Mesodermal cell (in vitro differentiated cells): ENCODE measurements at regions not wholly inside any gene's neighbourhood (a gene's known extent, or its start where the extent isn't known, plus 50 kb on each side); places are given as distances from the start of the nearest gene placed in this dataset.

Experiments used
- H3K27ac ChIP-seq: 2 replicates; pipeline ENCODE4 v1.7.0; 2013; ENCODE audit warnings: mild to moderate bottlenecking, low read depth, low read length, moderate library complexity; ENCODE audit not compliant: severe bottlenecking
- H3K36me3 ChIP-seq: 2 replicates; pipeline ENCODE4 v1.7.1; 2013; ENCODE audit warnings: mild to moderate bottlenecking, low read length, moderate library complexity; ENCODE audit not compliant: control insufficient read depth, insufficient read depth
- H3K4me1 ChIP-seq: one replicate; pipeline ENCODE4 v1.7.1; 2013; ENCODE audit warnings: mild to moderate bottlenecking, low read length; ENCODE audit not compliant: insufficient read depth, control insufficient read depth, poor library complexity, severe bottlenecking
- H3K4me3 ChIP-seq: 2 replicates; pipeline ENCODE4 v1.7.0; 2013; ENCODE audit warnings: low read length, control low read depth, mild to moderate bottlenecking; ENCODE audit not compliant: insufficient read depth, poor library complexity, severe bottlenecking; ENCODE audit errors: extremely low read depth
- H3K9me3 ChIP-seq: 2 replicates; pipeline ENCODE4 v1.7.1; 2013; ENCODE audit warnings: mild to moderate bottlenecking, low read length, moderate library complexity; ENCODE audit not compliant: control insufficient read depth
- WGBS, 2 experiments: methylation state at CpG; one replicate each; pipeline ENCODE4 v1.1.5; 2013; ENCODE audit warnings: missing lambda C conversion rate in 2 of 2; ENCODE audit not compliant: insufficient coverage in 2 of 2; 5-methylcytosine and 5-hydroxymethylcytosine counted together

- WGBS, 2 experiments: 84 to 100% methylated on average over 1 to 3 of the region's 3 CpGs
- H3K27ac ChIP-seq: no peak overlapping the region
- no peaks in the 10 kb centered on the region for H3K4me1 ChIP-seq
- H3K4me3 ChIP-seq: no peak overlapping the region
- no peaks in the 10 kb centered on the region for H3K9me3 ChIP-seq
- no peaks in the 10 kb centered on the region for H3K36me3 ChIP-seq
Observed at GRCh38 chr12:67589078-67589477, 59.5 kb upstream of the DYRK2 start.

- Histone ChIP-seq H3K4me1 (no peaks in the 10 kb centered on the region), H3K9me3 (no peaks in the 10 kb centered on the region), H3K36me3 (no peaks in the 10 kb centered on the region), H3K27ac (no peak overlapping the region), H3K4me3 (no peak overlapping the region)
- 80% methylated on average over 1 of the region's 4 CpGs; no CpG with 5 or more reads in 1 of the 2 experiments for WGBS, 2 experiments
Observed at GRCh38 chr12:67590149-67590790, 58.3 kb upstream of the DYRK2 start.

- Histone ChIP-seq H3K36me3 (no peaks in the 10 kb centered on the region), H3K9me3 (peaks cover under 1% of the 10 kb centered on the region), H3K4me3 (no peak overlapping the region), H3K27ac (no peak overlapping the region), H3K4me1 (no peaks in the 10 kb centered on the region)
- WGBS, 2 experiments: 100% methylated on average over 1 of the region's 2 CpGs; no CpG with 5 or more reads in 1 of the 2 experiments
Observed at GRCh38 chr12:67592228-67593011, 56.1 kb upstream of the DYRK2 start.

DNA sequence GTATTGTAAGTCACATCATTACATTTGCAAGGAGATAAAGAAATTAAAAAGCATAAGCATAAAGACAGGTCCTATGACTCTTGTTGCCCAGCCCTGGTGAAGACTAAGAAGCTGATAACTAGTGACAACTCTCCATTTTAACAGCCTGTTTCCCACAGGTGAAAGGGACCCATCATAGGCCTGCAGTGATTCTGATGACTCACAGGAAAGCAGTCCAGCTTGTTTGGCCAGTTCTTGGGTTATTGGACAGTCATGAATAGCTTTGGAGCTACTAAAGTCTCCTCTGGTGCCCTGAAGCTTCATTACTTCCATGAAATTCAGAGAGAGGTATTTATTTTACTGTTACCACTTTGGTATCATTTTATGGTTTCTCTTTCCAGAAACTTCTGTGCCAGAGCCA, 55.5 kb upstream of the DYRK2 start:
- no peaks in the 10 kb centered on the region for H3K36me3 ChIP-seq
- H3K4me1 ChIP-seq: no peaks in the 10 kb centered on the region
- H3K27ac ChIP-seq: no peak overlapping the region
- H3K9me3 ChIP-seq: peaks cover 3% of the 10 kb centered on the region
- H3K4me3 ChIP-seq: no peak overlapping the region

DNA sequence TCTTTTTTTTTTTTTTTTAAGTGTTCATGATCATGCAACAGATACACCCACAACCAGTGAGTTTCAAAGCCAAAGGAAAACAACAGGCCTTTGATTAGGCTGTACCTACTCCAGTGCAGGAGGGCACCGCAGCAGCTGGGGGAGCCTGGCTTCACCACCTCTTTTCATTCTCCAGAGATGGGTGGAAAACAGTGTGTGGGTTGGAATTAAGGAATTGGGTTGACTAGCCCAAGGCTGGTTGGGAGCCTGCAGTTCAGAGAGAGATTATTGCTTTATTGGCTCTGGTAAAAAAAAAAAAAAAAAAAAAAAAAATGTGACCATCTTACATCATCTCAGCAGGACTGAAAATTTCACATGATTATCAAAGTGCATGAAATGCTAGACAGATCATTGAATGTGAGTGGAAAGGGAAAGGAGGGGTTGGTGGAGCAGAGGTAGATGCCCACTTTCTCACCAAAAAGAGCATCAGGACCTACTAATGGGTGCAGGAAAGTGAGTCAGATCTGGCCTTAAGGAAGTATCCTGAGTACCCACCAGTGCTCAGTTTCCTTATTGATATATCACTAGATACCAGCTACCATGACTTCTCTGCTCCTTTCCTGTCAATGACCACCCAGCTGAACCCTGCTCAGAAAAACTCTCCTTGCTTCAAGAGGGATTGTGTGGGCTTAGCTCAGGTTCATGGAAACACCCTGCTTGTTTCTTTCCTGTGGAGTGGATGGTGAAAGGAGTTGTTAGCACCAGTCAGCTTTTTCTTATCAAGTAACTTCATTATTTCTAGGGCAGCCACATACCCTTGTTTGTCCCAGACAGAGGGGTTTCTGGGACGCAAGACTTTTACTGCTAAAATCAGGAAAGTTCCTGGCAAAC, 54.8 kb upstream of the DYRK2 start:
- peaks cover 3% of the 10 kb centered on the region for H3K9me3 ChIP-seq
- H3K4me3 ChIP-seq: no peak overlapping the region
- no peaks in the 10 kb centered on the region for H3K4me1 ChIP-seq
- 90 to 100% methylated on average over 2 of the region's 2 CpGs for WGBS, 2 experiments
- no peak overlapping the region for H3K27ac ChIP-seq
- no peaks in the 10 kb centered on the region for H3K36me3 ChIP-seq

GRCh38 chr12:67594888-67595287, 53.7 kb upstream of the DYRK2 start:
- Histone ChIP-seq H3K9me3 (peaks cover 3% of the 10 kb centered on the region), H3K27ac (no peak overlapping the region), H3K4me3 (no peak overlapping the region), H3K36me3 (no peaks in the 10 kb centered on the region), H3K4me1 (no peaks in the 10 kb centered on the region)
- 80% methylated on average over 1 of the region's 2 CpGs; no CpG with 5 or more reads in 1 of the 2 experiments for WGBS, 2 experiments

- 79 to 88% methylated on average over 3 of the region's 3 CpGs for WGBS, 2 experiments
- Histone ChIP-seq H3K4me3 (no peak overlapping the region), H3K9me3 (peaks cover 3% of the 10 kb centered on the region), H3K36me3 (no peaks in the 10 kb centered on the region), H3K4me1 (no peaks in the 10 kb centered on the region), H3K27ac (no peak overlapping the region)
Observed at GRCh38 chr12:67595365-67595764, 53.2 kb upstream of the DYRK2 start.

DNA sequence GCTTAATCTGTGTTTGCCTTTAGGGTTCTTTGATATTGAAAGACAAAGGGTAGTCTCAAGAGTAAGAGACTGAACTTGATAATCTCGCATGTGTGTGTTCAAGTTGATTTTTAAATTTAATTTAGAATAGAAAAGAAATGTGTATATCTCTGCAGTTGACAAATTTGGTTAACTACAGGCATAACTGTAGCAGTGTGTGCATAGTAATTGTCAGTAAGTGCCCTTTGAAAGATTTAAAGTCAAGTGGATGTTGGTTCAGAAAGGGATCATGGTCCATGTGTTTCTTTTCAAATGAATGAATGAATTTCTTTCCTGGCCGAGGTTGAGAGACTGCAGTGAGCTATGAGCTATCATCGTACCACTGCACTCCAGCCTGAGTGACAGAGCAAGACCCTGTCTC, 49.9 kb upstream of the DYRK2 start:
- H3K36me3 ChIP-seq: no peaks in the 10 kb centered on the region
- H3K4me1 ChIP-seq: no peaks in the 10 kb centered on the region
- H3K4me3 ChIP-seq: no peak overlapping the region
- 96 to 100% methylated on average over 3 of the region's 3 CpGs for WGBS, 2 experiments
- no peak overlapping the region for H3K27ac ChIP-seq
- peaks cover 3% of the 10 kb centered on the region for H3K9me3 ChIP-seq
